Ectodermal cell (in vitro differentiated cells): ENCODE measurements at regions not wholly inside any gene's neighbourhood (a gene's known extent, or its start where the extent isn't known, plus 50 kb on each side); places are given as distances from the start of the nearest gene placed in this dataset.

Source experiments
- H3K27ac ChIP-seq: 2 replicates; pipeline ENCODE4 v1.7.0; 2013; ENCODE audit warnings: mild to moderate bottlenecking, low read depth, low read length; ENCODE audit not compliant: insufficient read depth, poor library complexity, severe bottlenecking
- H3K27me3 ChIP-seq: 2 replicates; pipeline ENCODE4 v1.7.0; 2013; ENCODE audit warnings: mild to moderate bottlenecking, low read length; ENCODE audit not compliant: insufficient read depth, control insufficient read depth, poor library complexity, severe bottlenecking
- H3K36me3 ChIP-seq: one replicate; pipeline ENCODE4 v1.7.0; 2013; ENCODE audit warnings: low read length; ENCODE audit not compliant: control insufficient read depth, insufficient read depth
- H3K4me1 ChIP-seq: one replicate; pipeline ENCODE4 v1.7.0; 2013; ENCODE audit warnings: low read length; ENCODE audit not compliant: control insufficient read depth, insufficient read depth
- H3K4me3 ChIP-seq: 2 replicates; pipeline ENCODE4 v1.7.0; 2013; ENCODE audit warnings: low read depth, low read length, control low read depth; ENCODE audit not compliant: insufficient read depth
- H3K9me3 ChIP-seq: 2 replicates; pipeline ENCODE4 v1.7.0; 2013; ENCODE audit warnings: mild to moderate bottlenecking, low read length, moderate library complexity; ENCODE audit not compliant: control insufficient read depth
- WGBS, 2 experiments: methylation state at CpG; one replicate each; pipeline ENCODE4 v1.1.7; 2013; ENCODE audit warnings: missing lambda C conversion rate in 2 of 2; 5-methylcytosine and 5-hydroxymethylcytosine counted together

DNA sequence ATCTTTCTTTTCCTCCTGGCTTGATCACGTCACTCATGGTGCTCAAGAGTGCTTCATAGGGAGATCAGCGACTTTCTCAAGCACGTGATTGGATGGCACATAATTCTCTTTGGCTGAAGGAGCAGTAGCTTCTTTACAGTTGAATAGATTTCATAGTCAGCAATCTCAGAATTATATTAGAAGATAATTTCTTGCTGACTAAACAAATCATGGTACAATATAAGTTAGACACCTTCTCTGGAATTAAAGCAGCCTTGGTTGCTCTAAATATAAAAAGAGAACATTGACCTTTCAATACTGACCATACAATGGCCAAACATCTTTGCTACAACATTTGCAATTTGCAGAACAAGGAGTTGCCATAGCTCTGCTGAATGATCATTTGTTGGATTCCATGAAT, 238.5 kb upstream of the CHST9 start:
- Histone ChIP-seq H3K27me3 (no peaks in the 10 kb centered on the region), H3K27ac (no peak overlapping the region), H3K36me3 (no peaks in the 10 kb centered on the region), H3K9me3 (no peaks in the 10 kb centered on the region), H3K4me3 (no peak overlapping the region), H3K4me1 (peaks cover 6% of the 10 kb centered on the region)
- WGBS, 2 experiments, result 95 to 97% methylated on average over 3 of the region's 3 CpGs

DNA sequence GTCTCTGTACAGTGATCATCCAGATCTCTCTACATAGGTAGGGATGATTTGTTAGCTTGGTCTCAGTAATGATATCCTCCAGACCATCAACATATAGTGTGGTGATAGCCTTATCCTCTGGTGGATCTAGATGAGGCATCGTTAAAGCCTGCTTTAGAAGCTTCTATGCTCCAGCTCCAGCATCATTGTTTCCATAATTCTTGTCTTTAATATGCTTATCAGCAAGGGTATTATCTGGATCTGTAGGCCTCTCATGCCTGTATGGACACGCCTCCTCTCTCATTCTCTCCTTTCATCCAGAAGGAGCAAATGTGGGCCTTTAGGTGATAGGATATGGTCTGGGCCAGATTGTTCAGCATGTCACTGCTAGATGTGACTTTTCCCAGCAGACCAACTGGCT, 234.5 kb upstream of the CHST9 start:
- H3K4me3 ChIP-seq, result no peak overlapping the region
- H3K4me1 ChIP-seq, result peaks cover 6% of the 10 kb centered on the region
- H3K9me3 ChIP-seq, result no peaks in the 10 kb centered on the region
- H3K27ac ChIP-seq, result no peak overlapping the region
- H3K27me3 ChIP-seq, result no peaks in the 10 kb centered on the region
- WGBS, 2 experiments, result 86 to 92% methylated on average over 2 of the region's 2 CpGs
- H3K36me3 ChIP-seq, result no peaks in the 10 kb centered on the region

DNA sequence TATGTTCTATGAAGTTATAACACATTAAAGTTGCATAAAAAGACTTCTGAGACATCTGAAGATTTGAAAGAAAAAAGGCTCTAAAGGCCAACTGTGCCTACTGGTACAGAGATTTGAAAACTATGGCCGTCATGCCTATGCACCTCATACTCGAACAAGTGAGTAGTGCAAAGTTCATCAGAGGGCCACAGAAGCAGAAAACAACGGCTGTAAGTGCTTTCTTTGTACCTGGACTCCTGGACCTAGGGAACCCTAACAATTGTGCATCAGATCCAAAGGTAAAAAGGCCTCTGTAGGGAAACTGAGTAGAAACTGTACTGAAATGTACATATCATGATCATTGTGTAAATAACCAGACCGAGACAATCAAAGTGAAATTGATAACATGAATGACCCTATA, 230.4 kb upstream of the CHST9 start:
- Histone ChIP-seq H3K27me3 (no peaks in the 10 kb centered on the region), H3K36me3 (no peaks in the 10 kb centered on the region), H3K4me3 (no peak overlapping the region), H3K4me1 (peaks cover 9% of the 10 kb centered on the region), H3K27ac (no peak overlapping the region), H3K9me3 (no peaks in the 10 kb centered on the region)
- WGBS, 2 experiments, result 91 to 93% methylated on average over 3 of the region's 4 CpGs

DNA sequence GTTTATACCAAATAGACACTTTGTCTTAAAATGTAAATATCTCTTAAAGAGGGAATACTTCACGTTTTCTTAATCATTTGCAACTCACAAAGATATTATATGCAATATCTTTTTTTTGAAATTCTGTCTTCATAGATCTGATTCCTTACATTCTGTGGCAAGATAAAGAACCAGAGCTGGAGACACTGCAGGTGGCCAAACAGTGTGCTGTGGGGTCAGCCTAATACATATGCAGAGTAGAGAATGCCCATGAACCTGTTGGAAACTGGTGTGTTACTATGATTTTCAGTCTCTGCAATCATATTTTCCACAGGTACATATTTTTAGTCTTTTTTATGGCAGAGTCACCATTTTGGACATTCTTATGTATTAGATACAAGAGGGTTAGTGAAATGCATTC, 229.6 kb upstream of the CHST9 start:
- Histone ChIP-seq H3K4me3 (no peak overlapping the region), H3K9me3 (no peaks in the 10 kb centered on the region), H3K36me3 (no peaks in the 10 kb centered on the region), H3K4me1 (peaks cover 9% of the 10 kb centered on the region), H3K27ac (no peak overlapping the region), H3K27me3 (no peaks in the 10 kb centered on the region)
- WGBS, 2 experiments, result 71% methylated on average over 1 of the region's 1 CpG; no CpG with 5 or more reads in 1 of the 2 experiments

DNA sequence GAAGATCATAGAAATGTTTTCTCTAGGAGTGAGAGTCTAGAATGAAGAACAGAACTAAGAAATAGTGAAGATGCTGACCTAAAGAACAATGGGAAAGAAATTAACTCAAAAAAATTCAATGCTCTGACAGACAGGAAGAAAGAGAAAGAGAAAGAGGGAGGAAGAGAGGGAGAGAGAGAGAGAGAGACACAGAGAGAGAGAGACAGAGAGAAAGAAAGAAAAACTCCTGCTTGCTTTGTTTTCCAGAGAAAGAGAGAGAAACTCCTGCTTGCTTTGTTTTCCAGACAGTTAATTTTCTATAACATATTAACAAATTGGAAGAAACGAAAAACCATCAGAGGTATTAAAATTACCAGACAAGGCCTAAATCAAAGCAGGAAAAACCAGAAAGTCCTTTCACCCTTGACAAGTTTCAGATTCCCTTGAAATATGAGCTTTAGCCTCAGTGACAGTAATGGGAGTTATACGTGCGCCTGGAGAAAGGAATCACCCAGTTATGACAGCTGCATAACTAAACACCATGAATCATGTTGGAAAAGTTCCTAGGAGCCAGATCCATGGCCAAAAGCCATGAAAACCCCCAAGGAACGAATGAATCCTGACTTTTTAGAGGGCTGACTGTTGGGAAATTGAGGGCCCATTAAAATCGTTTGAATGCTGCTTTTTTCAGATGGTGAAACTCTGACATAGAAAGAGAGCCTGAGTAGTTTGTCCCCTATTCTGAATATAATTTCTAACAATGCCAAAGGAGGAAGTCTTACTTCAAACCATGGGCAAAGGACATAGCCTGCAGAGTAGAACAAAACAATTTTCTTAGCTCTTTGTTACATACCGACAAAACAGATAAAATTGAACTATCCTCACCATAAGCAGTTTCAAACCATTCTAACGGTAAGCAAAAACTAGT, 228.6 kb upstream of the CHST9 start:
- Histone ChIP-seq H3K27ac (no peak overlapping the region), H3K9me3 (no peaks in the 10 kb centered on the region), H3K4me3 (no peak overlapping the region), H3K36me3 (no peaks in the 10 kb centered on the region), H3K27me3 (no peaks in the 10 kb centered on the region), H3K4me1 (peaks cover 9% of the 10 kb centered on the region)
- 83 to 84% methylated on average over 7 of the region's 7 CpGs for WGBS, 2 experiments

DNA sequence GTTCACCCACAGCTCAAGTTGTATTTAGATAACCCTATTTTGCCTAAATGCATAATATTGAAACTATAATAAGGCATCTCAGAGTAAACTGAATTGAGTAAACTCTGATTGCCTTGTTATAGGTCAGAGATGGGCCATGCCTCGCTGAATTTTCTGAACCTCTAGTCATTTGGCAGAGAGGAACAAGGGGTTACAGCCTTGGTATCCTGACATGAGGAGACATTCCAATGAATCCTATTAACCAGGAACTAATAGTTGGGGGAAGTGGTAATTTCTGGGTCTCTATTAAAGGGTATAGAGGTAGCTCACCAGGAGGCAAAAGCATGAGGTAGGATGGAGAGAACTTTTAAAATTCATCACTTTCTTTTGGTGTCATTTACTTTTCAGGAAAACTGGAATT, 227.4 kb upstream of the CHST9 start:
- Histone ChIP-seq H3K4me3 (no peak overlapping the region), H3K27me3 (no peaks in the 10 kb centered on the region), H3K4me1 (peaks cover 9% of the 10 kb centered on the region), H3K27ac (no peak overlapping the region), H3K9me3 (no peaks in the 10 kb centered on the region), H3K36me3 (no peaks in the 10 kb centered on the region)
- 92 to 100% methylated on average over 1 of the region's 1 CpG for WGBS, 2 experiments

DNA sequence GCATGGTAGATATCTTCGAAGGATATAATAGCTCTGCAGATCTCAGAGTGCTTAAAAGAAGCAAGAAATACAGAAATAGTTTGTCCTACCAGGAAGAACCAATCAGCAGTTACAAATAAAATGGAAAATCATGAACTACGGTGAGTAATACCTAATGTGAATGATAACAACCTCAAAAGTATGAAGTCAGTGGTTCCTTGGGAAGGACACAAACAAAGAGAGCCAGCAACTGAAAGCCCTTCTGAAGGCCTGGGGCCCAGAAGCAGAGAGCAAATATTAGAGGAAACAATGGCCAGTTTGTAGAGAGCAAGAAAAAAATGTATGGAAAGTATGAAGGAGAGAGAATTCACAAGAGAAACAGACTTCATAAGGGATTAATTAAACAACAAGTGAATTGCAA, 226.8 kb upstream of the CHST9 start:
- WGBS, 2 experiments, result 96 to 97% methylated on average over 2 of the region's 2 CpGs
- no peaks in the 10 kb centered on the region for H3K9me3 ChIP-seq

DNA sequence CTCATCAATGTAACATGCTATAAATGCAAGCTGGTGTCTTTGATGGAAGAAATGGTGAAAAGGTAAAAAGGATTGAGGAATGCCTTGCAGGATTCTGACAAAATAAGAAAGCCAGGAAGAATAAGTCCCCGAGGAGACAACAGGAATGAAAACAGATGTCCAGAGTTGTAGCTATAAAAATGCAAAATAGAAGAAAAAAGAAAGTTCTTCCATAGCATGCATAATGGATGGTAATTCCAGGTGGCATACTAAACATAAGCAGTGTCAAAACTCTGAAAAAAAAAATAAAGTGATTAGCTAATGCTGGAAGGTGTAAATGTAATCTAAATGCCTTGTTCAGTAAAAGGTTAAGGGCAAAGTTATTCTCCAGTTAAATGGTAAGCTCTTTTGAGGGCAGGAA, 225.9 kb upstream of the CHST9 start:
- Histone ChIP-seq H3K4me1 (peaks cover 9% of the 10 kb centered on the region), H3K4me3 (no peak overlapping the region), H3K36me3 (no peaks in the 10 kb centered on the region), H3K27me3 (no peaks in the 10 kb centered on the region), H3K27ac (no peak overlapping the region), H3K9me3 (no peaks in the 10 kb centered on the region)
- WGBS, 2 experiments, result 85 to 95% methylated on average over 1 of the region's 1 CpG

More for the DNA sequence above, 226.8 kb upstream of the CHST9 start:
- H3K27ac ChIP-seq, result no peak overlapping the region
- H3K27me3 ChIP-seq, result no peaks in the 10 kb centered on the region
- H3K36me3 ChIP-seq, result no peaks in the 10 kb centered on the region
- no peak overlapping the region for H3K4me3 ChIP-seq
- peaks cover 9% of the 10 kb centered on the region for H3K4me1 ChIP-seq

DNA sequence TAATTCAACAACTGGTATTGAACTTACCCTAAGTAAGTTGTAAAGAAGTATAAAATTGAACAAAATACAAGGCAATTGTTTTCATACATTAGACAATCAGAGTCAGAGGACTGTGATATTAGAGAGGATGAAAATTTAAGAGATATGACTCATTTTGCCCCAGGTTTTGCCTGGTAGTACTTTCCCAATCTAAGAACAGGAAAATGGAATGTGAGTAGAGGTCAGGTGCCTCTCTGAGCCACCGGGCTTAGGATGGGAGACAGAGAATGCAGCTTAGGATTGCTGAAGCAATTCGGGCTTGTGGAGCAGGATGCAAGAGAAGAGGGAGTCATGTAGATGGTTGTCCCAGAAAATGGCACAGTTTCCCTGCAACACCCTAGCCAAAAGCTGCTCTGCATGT, 219.7 kb upstream of the CHST9 start:
- Histone ChIP-seq H3K27ac (no peak overlapping the region), H3K4me1 (no peaks in the 10 kb centered on the region), H3K36me3 (no peaks in the 10 kb centered on the region), H3K27me3 (no peaks in the 10 kb centered on the region), H3K9me3 (no peaks in the 10 kb centered on the region), H3K4me3 (no peak overlapping the region)
- WGBS, 2 experiments, result 85 to 90% methylated on average over 2 of the region's 2 CpGs

DNA sequence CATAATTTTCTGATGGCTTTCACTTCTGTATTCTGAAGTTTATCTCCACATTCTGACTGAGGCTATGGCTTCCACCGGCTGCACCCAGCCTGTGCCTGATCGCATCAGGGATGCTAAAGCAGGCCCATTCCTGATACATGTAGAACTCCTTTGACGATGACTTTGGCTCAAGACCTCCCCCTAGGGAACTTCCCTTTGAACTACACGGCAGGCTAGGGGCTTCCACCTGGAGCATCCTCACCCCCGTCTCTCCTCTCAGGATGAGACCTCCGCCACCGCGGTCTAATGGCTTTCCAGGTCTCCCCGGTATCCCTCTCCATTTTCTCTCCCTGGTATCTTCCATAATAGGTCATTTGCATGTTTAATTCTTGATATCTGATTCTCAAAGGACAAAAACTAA, 214.9 kb upstream of the CHST9 start:
- Histone ChIP-seq H3K27ac (no peak overlapping the region), H3K27me3 (no peaks in the 10 kb centered on the region), H3K4me3 (no peak overlapping the region), H3K9me3 (no peaks in the 10 kb centered on the region), H3K36me3 (no peaks in the 10 kb centered on the region), H3K4me1 (no peaks in the 10 kb centered on the region)
- WGBS, 2 experiments, result 53 to 71% methylated on average over 9 of the region's 9 CpGs
